HFFc6 (cell line): ENCODE measurements at regions not wholly inside any gene's neighbourhood (a gene's known extent, or its start where the extent isn't known, plus 50 kb on each side); places are given as distances from the start of the nearest gene placed in this dataset.

Experiments
- DNase-seq: peaks from one replicate; pipeline ENCODE4 v3.0.0-alpha.2; 2018
- H3K27ac Mint-ChIP-seq: 2 replicates; pipeline ENCODE4 v1.8.0; 2020; ENCODE audit warnings: mild to moderate bottlenecking, mixed read lengths
- H3K27me3 Mint-ChIP-seq: 2 replicates; pipeline ENCODE4 v1.8.0; 2021; ENCODE audit warnings: mild to moderate bottlenecking, moderate library complexity, mixed read lengths; ENCODE audit not compliant: insufficient read depth
- H3K36me3 Mint-ChIP-seq: 2 replicates; pipeline ENCODE4 v1.8.0; 2021; ENCODE audit warnings: low read depth, mixed read lengths
- H3K4me1 Mint-ChIP-seq: 2 replicates; pipeline ENCODE4 v1.8.0; 2020; ENCODE audit warnings: low read depth, mixed read lengths
- H3K4me3 Mint-ChIP-seq: 2 replicates; pipeline ENCODE4 v1.8.0; 2020; ENCODE audit warnings: mild to moderate bottlenecking, moderate library complexity, mixed read lengths
- H3K9me3 Mint-ChIP-seq: 2 replicates; pipeline ENCODE4 v1.8.0; 2020; ENCODE audit warnings: mild to moderate bottlenecking, mixed read lengths
- TF ChIP-seq, protein P1 (sequence below): fragments of 200-600 bp; sonication (generic); IDR thresholded peaks from 2 replicates; pipeline ENCODE4 v1.5.0; 2021; ENCODE audit warnings: antibody characterized with exemption, mild to moderate bottlenecking

DNA sequence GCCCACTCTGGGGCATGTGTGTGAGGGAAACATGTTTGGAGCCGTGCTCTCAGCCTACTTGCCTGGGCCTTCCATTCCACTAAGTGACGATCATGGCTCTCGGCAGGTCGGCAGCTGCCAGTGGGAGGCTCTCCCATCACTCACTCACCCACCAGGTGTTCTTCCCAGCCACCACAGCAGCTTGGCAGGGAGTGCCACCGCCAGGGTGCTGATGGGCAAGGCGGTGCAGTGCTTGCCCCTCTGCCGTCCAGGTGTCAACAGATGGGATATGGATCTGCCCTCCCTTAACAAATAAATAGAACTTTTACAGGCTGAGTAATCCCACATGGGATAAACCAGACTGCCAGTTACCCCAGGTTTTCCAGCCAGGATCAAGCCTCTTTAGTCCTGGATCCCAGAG is 205.5 kb upstream of the TMEM45B start:
- Mint-ChIP-seq H3K9me3 (no peaks in the 10 kb centered on the region), H3K27ac (no peak overlapping the region), H3K27me3 (peaks cover 41% of the 10 kb centered on the region), H3K4me3 (no peak overlapping the region), H3K36me3 (no peaks in the 10 kb centered on the region), H3K4me1 (peaks cover 8% of the 10 kb centered on the region; the same call in 1 of the 2 replicates)
- TF ChIP-seq, protein P1, sequence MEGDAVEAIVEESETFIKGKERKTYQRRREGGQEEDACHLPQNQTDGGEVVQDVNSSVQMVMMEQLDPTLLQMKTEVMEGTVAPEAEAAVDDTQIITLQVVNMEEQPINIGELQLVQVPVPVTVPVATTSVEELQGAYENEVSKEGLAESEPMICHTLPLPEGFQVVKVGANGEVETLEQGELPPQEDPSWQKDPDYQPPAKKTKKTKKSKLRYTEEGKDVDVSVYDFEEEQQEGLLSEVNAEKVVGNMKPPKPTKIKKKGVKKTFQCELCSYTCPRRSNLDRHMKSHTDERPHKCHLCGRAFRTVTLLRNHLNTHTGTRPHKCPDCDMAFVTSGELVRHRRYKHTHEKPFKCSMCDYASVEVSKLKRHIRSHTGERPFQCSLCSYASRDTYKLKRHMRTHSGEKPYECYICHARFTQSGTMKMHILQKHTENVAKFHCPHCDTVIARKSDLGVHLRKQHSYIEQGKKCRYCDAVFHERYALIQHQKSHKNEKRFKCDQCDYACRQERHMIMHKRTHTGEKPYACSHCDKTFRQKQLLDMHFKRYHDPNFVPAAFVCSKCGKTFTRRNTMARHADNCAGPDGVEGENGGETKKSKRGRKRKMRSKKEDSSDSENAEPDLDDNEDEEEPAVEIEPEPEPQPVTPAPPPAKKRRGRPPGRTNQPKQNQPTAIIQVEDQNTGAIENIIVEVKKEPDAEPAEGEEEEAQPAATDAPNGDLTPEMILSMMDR: no peak
- no peak for DNase-seq

DNA sequence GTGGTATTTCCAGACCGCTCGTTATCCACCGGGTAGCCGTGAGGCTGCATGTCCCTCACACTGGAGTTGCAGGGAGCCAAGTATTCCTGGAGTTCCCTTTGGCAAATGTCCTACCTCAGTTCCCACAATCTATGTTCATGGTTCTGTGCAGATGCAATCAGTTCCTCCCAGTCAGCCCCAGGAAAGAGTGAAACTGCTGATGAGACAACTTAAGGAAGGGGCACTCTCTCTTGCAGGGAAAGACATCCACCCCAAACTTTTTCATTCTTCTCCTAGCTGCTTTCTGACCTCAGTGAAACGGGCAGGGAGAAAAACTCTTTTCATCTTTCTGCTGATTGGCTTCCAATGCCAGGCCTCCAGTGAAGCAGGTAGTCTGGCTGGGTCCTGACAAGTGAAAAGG is 205.1 kb upstream of the TMEM45B start:
- Mint-ChIP-seq H3K9me3 (no peaks in the 10 kb centered on the region), H3K4me1 (peaks cover 8% of the 10 kb centered on the region; the same call in 1 of the 2 replicates)

DNA sequence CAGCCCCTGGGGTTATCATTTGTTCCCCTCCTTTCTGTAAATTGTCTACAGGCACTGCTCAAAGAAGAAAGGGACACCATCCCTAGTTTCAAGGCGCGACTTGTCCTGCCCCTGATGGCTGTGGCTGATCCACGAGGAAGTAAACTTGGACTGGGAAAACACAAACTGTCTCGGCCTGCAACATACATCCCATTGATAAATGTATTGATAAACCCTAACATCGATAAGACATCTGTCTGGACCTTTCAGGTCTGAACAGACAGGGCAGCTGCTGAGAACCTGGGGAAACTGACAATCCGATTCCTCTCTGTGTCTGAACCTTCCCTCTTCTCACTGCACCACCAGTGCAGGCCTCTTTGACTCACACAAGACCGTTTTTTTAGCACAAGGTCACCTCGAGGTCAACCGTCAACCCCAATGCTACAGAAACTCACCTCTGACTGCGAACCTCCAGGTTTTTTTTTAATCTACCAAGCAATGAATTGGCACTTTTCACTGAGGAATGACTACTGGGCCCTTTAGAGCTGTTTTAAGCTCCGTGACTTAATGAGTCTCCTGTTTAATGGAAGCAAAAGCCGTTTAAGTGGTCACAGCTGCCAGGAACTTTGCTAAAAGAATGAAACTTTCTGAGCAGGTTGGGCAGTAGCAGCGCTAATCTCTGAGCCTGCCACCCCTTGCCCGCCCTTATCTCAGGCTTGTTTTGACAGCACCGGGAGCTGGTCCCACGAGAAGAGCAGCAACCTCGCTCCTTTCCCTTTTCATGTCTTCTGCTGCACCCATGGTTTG is 203.8 kb upstream of the TMEM45B start:
- Mint-ChIP-seq H3K9me3 (no peaks in the 10 kb centered on the region), H3K36me3 (no peaks in the 10 kb centered on the region), H3K27ac (no peak overlapping the region), H3K4me1 (peaks cover 8% of the 10 kb centered on the region; the same call in 1 of the 2 replicates), H3K27me3 (peaks cover 53% of the 10 kb centered on the region), H3K4me3 (no peak overlapping the region)
- DNase-seq: no peak
- TF ChIP-seq, protein P1: no peak

More for the DNA sequence above, 205.1 kb upstream of the TMEM45B start:
- H3K4me3 Mint-ChIP-seq: no peak overlapping the region
- H3K27ac Mint-ChIP-seq: no peak overlapping the region
- H3K27me3 Mint-ChIP-seq: peaks cover 42% of the 10 kb centered on the region
- DNase-seq: no peak
- TF ChIP-seq, protein P1: no peak
- no peaks in the 10 kb centered on the region for H3K36me3 Mint-ChIP-seq

DNA sequence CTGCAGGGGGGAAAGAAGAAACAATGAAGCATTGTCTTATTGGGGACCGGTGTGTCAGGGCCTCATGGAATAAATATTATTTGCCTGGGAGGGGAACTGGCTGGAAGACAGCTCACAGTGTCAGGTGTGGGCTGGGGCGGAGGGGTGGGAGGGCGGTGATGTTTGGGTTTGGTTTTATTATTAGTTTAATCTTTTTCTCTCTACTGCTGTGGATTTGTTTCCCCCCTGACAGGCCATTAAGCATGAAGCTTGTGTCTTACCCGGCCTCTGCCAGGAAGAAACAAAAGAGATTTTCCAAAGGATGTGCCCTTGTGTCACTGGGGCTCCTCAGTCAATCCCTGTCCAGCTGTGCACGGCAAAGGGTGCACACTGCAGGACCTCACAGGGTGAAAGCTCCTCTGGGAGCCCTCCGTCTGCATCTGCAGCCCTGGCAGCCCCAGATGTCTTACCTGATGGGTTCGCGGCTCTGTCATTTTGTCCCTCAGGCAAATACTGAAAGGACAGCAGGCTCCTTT is 203.1 kb upstream of the TMEM45B start:
- Mint-ChIP-seq H3K4me3 (no peak overlapping the region), H3K27me3 (peaks cover 60% of the 10 kb centered on the region), H3K36me3 (no peaks in the 10 kb centered on the region), H3K4me1 (peaks cover 8% of the 10 kb centered on the region; the same call in 1 of the 2 replicates), H3K27ac (no peak overlapping the region), H3K9me3 (no peaks in the 10 kb centered on the region)
- DNase-seq: no peak
- TF ChIP-seq, protein P1: no peak

DNA sequence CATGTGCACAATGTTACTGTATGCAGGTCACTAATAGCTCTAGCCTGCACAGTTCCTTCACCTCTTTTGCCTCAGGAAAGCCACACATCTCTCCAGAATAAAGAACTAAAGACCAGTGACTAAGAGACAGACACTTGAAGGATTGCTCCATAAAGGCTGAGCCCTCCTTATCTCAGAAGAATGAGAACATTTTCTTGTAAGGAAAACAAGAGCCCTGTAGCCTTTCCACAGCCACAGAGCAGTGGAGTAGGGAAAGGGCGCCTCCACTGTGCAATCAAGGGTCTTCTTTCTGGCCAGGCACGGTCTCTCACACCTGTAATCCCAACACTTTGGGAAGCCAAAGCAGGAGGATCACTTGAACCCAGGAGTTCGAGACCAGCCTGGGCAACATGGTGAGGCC is 202.6 kb upstream of the TMEM45B start:
- TF ChIP-seq, protein P1: no peak
- H3K36me3 Mint-ChIP-seq: no peaks in the 10 kb centered on the region
- H3K4me1 Mint-ChIP-seq: peaks cover 8% of the 10 kb centered on the region; the same call in 1 of the 2 replicates
- H3K27me3 Mint-ChIP-seq: peaks cover 63% of the 10 kb centered on the region
- no peak overlapping the region for H3K4me3 Mint-ChIP-seq
- DNase-seq: no peak
- no peaks in the 10 kb centered on the region for H3K9me3 Mint-ChIP-seq
- no peak overlapping the region for H3K27ac Mint-ChIP-seq
